HG02973 (cell line): ENCODE measurements at regions not wholly inside any gene's neighbourhood (a gene's known extent, or its start where the extent isn't known, plus 50 kb on each side); places are given as distances from the start of the nearest gene placed in this dataset.
"Not testable (repeated sequence)": the region's sequence is repeated elsewhere in the genome, so short reads cannot be mapped to it uniquely, and the experiment has no call there.

Experiments used
- ATAC-seq: cut with Tn5 transposase; IDR thresholded peaks from one replicate; pipeline ENCODE4 v1.9.1; 2021; ENCODE audit warnings: moderate library complexity; ENCODE audit not compliant: unreplicated experiment

- no peak for ATAC-seq
Observed at GRCh38 chr12:28770322-28770721, 378.8 kb upstream of the FAR2 start.

GRCh38 chr12:28771968-28772367 is 377.1 kb upstream of the FAR2 start:
- ATAC-seq = no peak

- no peak for ATAC-seq
Observed at GRCh38 chr12:28775556-28775955, 373.5 kb upstream of the FAR2 start.

- no peak for ATAC-seq
Observed at GRCh38 chr12:28776220-28776619, 372.9 kb upstream of the FAR2 start.

- no peak for ATAC-seq
Observed at GRCh38 chr12:28776913-28777422, 372.1 kb upstream of the FAR2 start.

- no peak for ATAC-seq
Observed at GRCh38 chr12:28777603-28778365, 371.3 kb upstream of the FAR2 start.

- ATAC-seq = no peak
Observed at GRCh38 chr12:28780096-28780495, 369.0 kb upstream of the FAR2 start.

GRCh38 chr12:28780960-28781359 is 368.1 kb upstream of the FAR2 start:
- ATAC-seq = no peak

GRCh38 chr12:28781671-28782652 is 367.1 kb upstream of the FAR2 start:
- no peak for ATAC-seq

GRCh38 chr12:28782812-28783211 is 366.3 kb upstream of the FAR2 start:
- ATAC-seq = no peak

GRCh38 chr12:28787151-28787550 is 361.9 kb upstream of the FAR2 start:
- ATAC-seq = no peak

- not testable (repeated sequence) for ATAC-seq
Observed at GRCh38 chr12:28788256-28788655, 360.8 kb upstream of the FAR2 start.

- ATAC-seq = no peak
Observed at GRCh38 chr12:28793581-28794151, 355.4 kb upstream of the FAR2 start.

- no peak for ATAC-seq
Observed at GRCh38 chr12:28794211-28794610, 354.9 kb upstream of the FAR2 start.

- no peak for ATAC-seq
Observed at GRCh38 chr12:28794786-28795185, 354.3 kb upstream of the FAR2 start.

- no peak for ATAC-seq
Observed at GRCh38 chr12:28795311-28795710, 353.8 kb upstream of the FAR2 start.

GRCh38 chr12:28799348-28799747 is 349.7 kb upstream of the FAR2 start:
- ATAC-seq = no peak

- ATAC-seq = peak; percentile 89
Observed at GRCh38 chr12:28800129-28800528, 348.9 kb upstream of the FAR2 start.

GRCh38 chr12:28802706-28803438 is 346.2 kb upstream of the FAR2 start:
- no peak for ATAC-seq

GRCh38 chr12:28807535-28807934 is 341.5 kb upstream of the FAR2 start:
- ATAC-seq = no peak

GRCh38 chr12:28811457-28811856 is 337.6 kb upstream of the FAR2 start:
- ATAC-seq = no peak
